H9 (cell line): ENCODE measurements at regions not wholly inside any gene's neighbourhood (a gene's known extent, or its start where the extent isn't known, plus 50 kb on each side); places are given as distances from the start of the nearest gene placed in this dataset.
A peak's percentile ranks its signal among the peaks of the same experiment; 100 is the strongest.

Experiments
- DNase-seq: peaks from one replicate; pipeline ENCODE4 v3.0.0-alpha.2; 2017
- H2AFZ ChIP-seq: one replicate; pipeline ENCODE4 v1.6.1; 2013; ENCODE audit warnings: mild to moderate bottlenecking, low read length, control low read depth, moderate library complexity
- H2AK5ac ChIP-seq: 2 replicates; pipeline ENCODE4 v1.6.1; 2013; ENCODE audit warnings: low read length, control low read depth, mixed read lengths; ENCODE audit not compliant: insufficient read length
- H2BK120ac ChIP-seq: one replicate; pipeline ENCODE4 v1.6.1; 2013; ENCODE audit warnings: low read depth, mild to moderate bottlenecking, low read length, control low read depth, inconsistent platforms; ENCODE audit not compliant: poor library complexity, severe bottlenecking
- H2BK12ac ChIP-seq: 2 replicates; pipeline ENCODE4 v1.6.1; 2013; ENCODE audit warnings: low read length, control low read depth, mixed read lengths, low read depth; ENCODE audit not compliant: insufficient read length
- H2BK15ac ChIP-seq: 2 replicates; pipeline ENCODE4 v1.6.1; 2013; ENCODE audit warnings: low read depth, low read length, control low read depth
- H2BK20ac ChIP-seq: one replicate; pipeline ENCODE4 v1.6.1; 2013; ENCODE audit warnings: low read depth, mild to moderate bottlenecking, low read length, control low read depth, inconsistent platforms; ENCODE audit not compliant: poor library complexity, severe bottlenecking
- H2BK5ac ChIP-seq: 2 replicates; pipeline ENCODE4 v1.6.1; 2013; ENCODE audit warnings: low read length, control low read depth, mixed read lengths; ENCODE audit not compliant: insufficient read length
- H3K14ac ChIP-seq: 2 replicates; pipeline ENCODE4 v1.6.1; 2013; ENCODE audit warnings: low read length, control low read depth; ENCODE audit not compliant: insufficient read depth
- H3K18ac ChIP-seq: 2 replicates; pipeline ENCODE4 v1.6.1; 2013; ENCODE audit warnings: low read depth, mild to moderate bottlenecking, mixed read lengths, low read length, control low read depth; ENCODE audit not compliant: insufficient read length
- H3K23ac ChIP-seq: 2 replicates; pipeline ENCODE4 v1.6.1; 2013; ENCODE audit warnings: low read length, control low read depth, mixed read lengths, low read depth; ENCODE audit not compliant: insufficient read length
- H3K23me2 ChIP-seq: 2 replicates; pipeline ENCODE4 v1.6.1; 2013; ENCODE audit warnings: low read depth, mild to moderate bottlenecking, mixed read lengths, low read length, control low read depth; ENCODE audit not compliant: insufficient read length, poor library complexity, severe bottlenecking
- H3K27ac ChIP-seq: 2 replicates; pipeline ENCODE4 v1.5.1; 2013; ENCODE audit warnings: low read length, control low read depth, mixed read lengths, low read depth; ENCODE audit not compliant: insufficient read length
- H3K27me3 ChIP-seq: 2 replicates; pipeline ENCODE4 v1.6.1; 2013; ENCODE audit warnings: low read length, control low read depth, inconsistent platforms; ENCODE audit not compliant: insufficient read depth
- H3K4ac ChIP-seq: 2 replicates; pipeline ENCODE4 v1.6.1; 2013; ENCODE audit warnings: low read depth, mild to moderate bottlenecking, control low read depth, inconsistent platforms, low read length, moderate library complexity
- H3K4me1 ChIP-seq: 2 replicates; pipeline ENCODE4 v1.6.1; 2013; ENCODE audit warnings: low read length, control low read depth, inconsistent platforms; ENCODE audit not compliant: insufficient read depth
- H3K4me2 ChIP-seq: 2 replicates; pipeline ENCODE4 v1.6.1; 2013; ENCODE audit warnings: low read length, control low read depth, mixed read lengths; ENCODE audit not compliant: insufficient read length, insufficient read depth
- H3K56ac ChIP-seq: 2 replicates; pipeline ENCODE4 v1.6.1; 2013; ENCODE audit warnings: low read depth, mild to moderate bottlenecking, mixed read lengths, low read length, control low read depth; ENCODE audit not compliant: insufficient read length
- H3K79me1 ChIP-seq: 2 replicates; pipeline ENCODE4 v1.6.1; 2013; ENCODE audit warnings: low read depth, mild to moderate bottlenecking, moderate library complexity, low read length, control low read depth, inconsistent platforms; ENCODE audit not compliant: insufficient read depth, poor library complexity, severe bottlenecking
- H3K79me2 ChIP-seq: 2 replicates; pipeline ENCODE4 v1.6.1; 2013; ENCODE audit warnings: low read length, control low read depth, inconsistent platforms; ENCODE audit not compliant: insufficient read depth
- H3K9ac ChIP-seq: 2 replicates; pipeline ENCODE4 v1.6.1; 2013; ENCODE audit warnings: low read length, control low read depth, mixed read lengths; ENCODE audit not compliant: insufficient read length; ENCODE audit errors: extremely low read depth
- H3K9me3 ChIP-seq: one replicate; pipeline ENCODE4 v1.6.1; 2013; ENCODE audit warnings: low read depth, low read length, inconsistent platforms; ENCODE audit not compliant: control insufficient read depth
- H3T11ph ChIP-seq: one replicate; pipeline ENCODE4 v1.6.1; 2013; ENCODE audit warnings: mild to moderate bottlenecking, low read length, control low read depth, inconsistent platforms
- H4K20me1 ChIP-seq: one replicate; pipeline ENCODE4 v1.6.1; 2013; ENCODE audit not compliant: control insufficient read depth, insufficient read length, insufficient read depth
- H4K5ac ChIP-seq: 2 replicates; pipeline ENCODE4 v1.6.1; 2013; ENCODE audit warnings: low read depth, mild to moderate bottlenecking, mixed read lengths, low read length, control low read depth; ENCODE audit not compliant: insufficient read length
- H4K8ac ChIP-seq: replicated peaks from 2 replicates; pipeline ENCODE4 v1.6.1; 2013; ENCODE audit warnings: low read length, control low read depth, mixed read lengths, low read depth; ENCODE audit not compliant: insufficient read length
- H4K91ac ChIP-seq: 2 replicates; pipeline ENCODE4 v1.6.1; 2013; ENCODE audit warnings: low read depth, mild to moderate bottlenecking, moderate library complexity, mixed read lengths, low read length, control low read depth; ENCODE audit not compliant: insufficient read length
- H3K27ac Mint-ChIP-seq, 3 experiments: 2 replicates in 2 of 3; 3 replicates in 1 of 3; pipeline ENCODE4 v1.8.0; 2020 to 2021; ENCODE audit warnings: mixed read lengths in 3 of 3, mild to moderate bottlenecking in 1 of 3, moderate library complexity in 1 of 3
- H3K27me3 Mint-ChIP-seq: 2 replicates; pipeline ENCODE4 v1.8.0; 2021; ENCODE audit warnings: low read depth, mild to moderate bottlenecking, moderate library complexity, mixed read lengths
- H3K36me3 Mint-ChIP-seq, 3 experiments: 2 replicates in 2 of 3; 3 replicates in 1 of 3; pipeline ENCODE4 v1.8.0; 2020 to 2021; ENCODE audit warnings: low read depth in 3 of 3, mixed read lengths in 3 of 3; ENCODE audit not compliant: insufficient read depth in 1 of 3
- H3K4me1 Mint-ChIP-seq, 2 experiments: 2 replicates each; pipeline ENCODE4 v1.8.0; 2020; ENCODE audit warnings: mixed read lengths in 2 of 2
- H3K4me3 Mint-ChIP-seq, 2 experiments: 2 replicates in 1 of 2; 3 replicates in 1 of 2; pipeline ENCODE4 v1.8.0; 2020 to 2021; ENCODE audit warnings: mild to moderate bottlenecking in 2 of 2, mixed read lengths in 2 of 2, moderate library complexity in 1 of 2
- H3K9me3 Mint-ChIP-seq, 2 experiments: 2 replicates in 1 of 2; 3 replicates in 1 of 2; pipeline ENCODE4 v1.8.0; 2020; ENCODE audit warnings: mild to moderate bottlenecking in 2 of 2, mixed read lengths in 2 of 2, moderate library complexity in 1 of 2
- WGBS: extraction: QIAGEN DNeasy Blood & Tissue Kit; methylation state at CpG from one replicate; pipeline ENCODE4 v1.1.7; 2013; ENCODE audit warnings: missing lambda C conversion rate, low lambda C conversion rate, mixed read lengths; ENCODE audit not compliant: insufficient read length; ENCODE audit errors: extremely low coverage; 5-methylcytosine and 5-hydroxymethylcytosine counted together
- TF ChIP-seq, protein P1 (sequence below): fragments of 200-600 bp; sonication (generic); conservative IDR thresholded peaks from 3 replicates; pipeline ENCODE4 v1.8.0; 2021; ENCODE audit warnings: antibody characterized with exemption, mild to moderate bottlenecking

DNA sequence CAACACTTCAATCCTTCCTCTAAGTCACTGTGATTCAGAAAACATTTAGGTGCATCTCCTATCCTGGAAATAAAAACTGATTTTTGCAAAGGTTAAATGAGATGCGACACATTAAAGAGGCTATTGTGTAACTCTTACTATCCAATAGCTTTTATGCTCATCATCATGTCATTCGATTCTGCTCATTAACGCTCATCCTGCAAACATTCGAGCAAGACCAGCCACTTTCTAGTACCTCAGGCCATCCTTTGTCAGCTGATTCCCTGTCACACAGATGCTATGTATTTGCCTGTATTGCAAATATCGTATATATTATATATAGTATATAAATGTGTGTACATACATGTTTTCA is 131.6 kb downstream of the TLR5 start:
- Histone ChIP-seq H3K27ac (no peak overlapping the region), H4K20me1 (no peaks in the 10 kb centered on the region), H2BK120ac (no peak overlapping the region), H4K5ac (no peak overlapping the region), H3K23me2 (no peaks in the 10 kb centered on the region), H2BK12ac (no peak overlapping the region), H3K79me2 (no peaks in the 10 kb centered on the region), H3K27me3 (no peaks in the 10 kb centered on the region; the same call in 1 of the 2 replicates), H3K14ac (no peak overlapping the region), H3K23ac (no peak overlapping the region), H2BK20ac (no peak overlapping the region), H3K9ac (no peak overlapping the region), H3K4me2 (no peak overlapping the region), H3T11ph (no peak overlapping the region), H3K18ac (no peak overlapping the region), H2AK5ac (no peak overlapping the region), H2AFZ (no peak overlapping the region), H3K4me1 (peaks cover 16% of the 10 kb centered on the region; the same call in 1 of the 2 replicates), H2BK5ac (no peak overlapping the region), H3K56ac (no peak overlapping the region), H2BK15ac (no peak overlapping the region), H3K79me1 (no peaks in the 10 kb centered on the region), H3K9me3 (no peaks in the 10 kb centered on the region), H3K4ac (no peak overlapping the region), H4K91ac (no peak overlapping the region), H4K8ac (no peak overlapping the region)
- H3K9me3 Mint-ChIP-seq, result no peaks in the 10 kb centered on the region
- peaks cover 57 to 67% of the 10 kb centered on the region in 2 experiments for H3K4me1 Mint-ChIP-seq
- TF ChIP-seq, protein P1, sequence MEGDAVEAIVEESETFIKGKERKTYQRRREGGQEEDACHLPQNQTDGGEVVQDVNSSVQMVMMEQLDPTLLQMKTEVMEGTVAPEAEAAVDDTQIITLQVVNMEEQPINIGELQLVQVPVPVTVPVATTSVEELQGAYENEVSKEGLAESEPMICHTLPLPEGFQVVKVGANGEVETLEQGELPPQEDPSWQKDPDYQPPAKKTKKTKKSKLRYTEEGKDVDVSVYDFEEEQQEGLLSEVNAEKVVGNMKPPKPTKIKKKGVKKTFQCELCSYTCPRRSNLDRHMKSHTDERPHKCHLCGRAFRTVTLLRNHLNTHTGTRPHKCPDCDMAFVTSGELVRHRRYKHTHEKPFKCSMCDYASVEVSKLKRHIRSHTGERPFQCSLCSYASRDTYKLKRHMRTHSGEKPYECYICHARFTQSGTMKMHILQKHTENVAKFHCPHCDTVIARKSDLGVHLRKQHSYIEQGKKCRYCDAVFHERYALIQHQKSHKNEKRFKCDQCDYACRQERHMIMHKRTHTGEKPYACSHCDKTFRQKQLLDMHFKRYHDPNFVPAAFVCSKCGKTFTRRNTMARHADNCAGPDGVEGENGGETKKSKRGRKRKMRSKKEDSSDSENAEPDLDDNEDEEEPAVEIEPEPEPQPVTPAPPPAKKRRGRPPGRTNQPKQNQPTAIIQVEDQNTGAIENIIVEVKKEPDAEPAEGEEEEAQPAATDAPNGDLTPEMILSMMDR, result no peak
- peak overlapping the region; percentile 19 to 33; a peak in 4 of 5 replicates for H3K4me3 Mint-ChIP-seq
- H3K27me3 Mint-ChIP-seq, result peaks cover 4% of the 10 kb centered on the region
- peaks cover 16 to 32% (median 18%) of the 10 kb centered on the region in 3 experiments for H3K36me3 Mint-ChIP-seq
- H3K27ac Mint-ChIP-seq, result peak overlapping the region; percentile 85 to 96 (median 95); a peak in 5 of 7 replicates
- WGBS, result no CpG with 5 or more reads among the region's 5 CpGs
- DNase-seq, result no peak
